A673 (cell line): ENCODE measurements at regions not wholly inside any gene's neighbourhood (a gene's known extent, or its start where the extent isn't known, plus 50 kb on each side); places are given as distances from the start of the nearest gene placed in this dataset.
"Not testable (repeated sequence)": the region's sequence is repeated elsewhere in the genome, so short reads cannot be mapped to it uniquely, and the experiment has no call there.

ENCODE experiments used
- BruUV-seq: library from RNA; stranded (reverse); fragments of 400-500 nt; replicated peaks from 2 replicates; lab custom pipeline; 2021; lab: Mats Ljungman, UMichigan
- CTCF ChIA-PET: fragments of 300-600 bp; sonication (Branson Sonifier 250); formaldehyde crosslinking; loops from one replicate; lab custom pipeline; 2022; ENCODE audit warnings: antibody characterized with exemption; lab: Charles Lee
- POLR2A ChIA-PET: fragments of 300-600 bp; sonication (Branson Sonifier 250); formaldehyde crosslinking; loops from one replicate; lab custom pipeline; 2022; ENCODE audit warnings: antibody characterized with exemption; ENCODE audit not compliant: low non-redundant PET; lab: Charles Lee
- DNase-seq: peaks from one replicate; pipeline ENCODE4 v3.0.0-alpha.2; 2015; ENCODE audit warnings: low spot score
- H3K27ac ChIP-seq: fragments of 200-600 bp; sonication (generic); 2 replicates; pipeline ENCODE4 v1.5.1; 2016; ENCODE audit warnings: mixed run types, low read depth, mild to moderate bottlenecking, mixed read lengths, antibody characterized with exemption, low read length; ENCODE audit not compliant: poor library complexity, severe bottlenecking
- H3K27me3 ChIP-seq: fragments of 200-600 bp; sonication (generic); replicated peaks from 2 replicates; pipeline ENCODE4 v1.6.1; 2017; ENCODE audit warnings: mixed run types, low read depth, mild to moderate bottlenecking, mixed read lengths, antibody characterized with exemption, low read length; ENCODE audit not compliant: insufficient read depth, poor library complexity
- H3K36me3 ChIP-seq: fragments of 200-600 bp; sonication (generic); 2 replicates; pipeline ENCODE4 v1.6.1; 2016; ENCODE audit warnings: mixed run types, mild to moderate bottlenecking, mixed read lengths, antibody characterized with exemption, low read length; ENCODE audit not compliant: insufficient read depth, poor library complexity, severe bottlenecking
- H3K4me1 ChIP-seq: fragments of 200-600 bp; sonication (generic); 2 replicates; pipeline ENCODE4 v1.6.1; 2017; ENCODE audit warnings: mixed run types, mild to moderate bottlenecking, mixed read lengths, antibody characterized with exemption, low read length; ENCODE audit not compliant: insufficient read depth, poor library complexity, severe bottlenecking
- H3K4me3 ChIP-seq: fragments of 200-600 bp; sonication (generic); 2 replicates; pipeline ENCODE4 v1.5.1; 2016; ENCODE audit warnings: low read depth, mixed run types, mild to moderate bottlenecking, mixed read lengths, low read length; ENCODE audit not compliant: poor library complexity, severe bottlenecking
- H3K9me3 ChIP-seq: fragments of 200-600 bp; sonication (generic); 2 replicates; pipeline ENCODE4 v1.6.1; 2016; ENCODE audit warnings: mixed run types, low read depth, mild to moderate bottlenecking, mixed read lengths, antibody characterized with exemption, low read length; ENCODE audit not compliant: poor library complexity, severe bottlenecking
- EZH2 ChIP-seq: fragments of 200-600 bp; sonication (generic); IDR thresholded peaks from 2 replicates; pipeline ENCODE4 v1.6.1; 2017; ENCODE audit warnings: borderline replicate concordance, low read depth, mild to moderate bottlenecking, mixed read lengths, antibody characterized with exemption, low read length; ENCODE audit not compliant: poor library complexity, severe bottlenecking
- intact Hi-C: fragments of 100-400 bp; cut with micrococcal nuclease; formaldehyde crosslinking; loops from one replicate; pipeline ENCODE4 v1.10.0; 2022; ENCODE audit not compliant: unreplicated experiment
- TF ChIP-seq, protein P1 (sequence below): fragments of 300-800, 200-600 bp; sonication (generic); conservative IDR thresholded peaks from 2 replicates; pipeline ENCODE4 v1.5.1; 2017; ENCODE audit warnings: low read depth, mild to moderate bottlenecking, antibody characterized with exemption, low read length, moderate library complexity, mixed read lengths

DNA sequence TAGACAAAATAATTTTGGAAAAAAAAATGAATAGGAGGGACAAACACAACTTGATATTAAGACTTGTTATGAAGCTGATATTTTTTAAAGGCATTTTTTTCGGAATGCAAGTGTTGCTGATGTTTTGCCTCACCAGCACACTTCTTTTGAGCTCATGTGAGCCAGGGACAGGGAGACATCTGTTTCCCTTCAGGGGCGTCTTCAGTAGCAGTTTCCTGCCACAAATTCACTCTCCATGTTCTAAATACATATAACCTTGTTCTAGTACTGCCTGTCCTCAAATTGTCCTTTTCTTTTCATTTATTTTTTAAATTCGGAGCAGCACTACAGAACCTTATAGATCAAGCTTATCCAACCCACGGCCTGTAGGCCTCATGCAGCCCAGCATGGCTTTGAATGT, 316.0 kb upstream of the PAPPA start:
- no TSS peak for BruUV-seq
- Histone ChIP-seq H3K27me3 (no peaks in the 10 kb centered on the region), H3K4me3 (no peak overlapping the region), H3K4me1 (no peaks in the 10 kb centered on the region), H3K27ac (no peak overlapping the region), H3K36me3 (no peaks in the 10 kb centered on the region), H3K9me3 (peaks cover 12% of the 10 kb centered on the region)
- intact Hi-C loops = no loop called here
- no peak for DNase-seq
- TF ChIP-seq, protein P1, sequence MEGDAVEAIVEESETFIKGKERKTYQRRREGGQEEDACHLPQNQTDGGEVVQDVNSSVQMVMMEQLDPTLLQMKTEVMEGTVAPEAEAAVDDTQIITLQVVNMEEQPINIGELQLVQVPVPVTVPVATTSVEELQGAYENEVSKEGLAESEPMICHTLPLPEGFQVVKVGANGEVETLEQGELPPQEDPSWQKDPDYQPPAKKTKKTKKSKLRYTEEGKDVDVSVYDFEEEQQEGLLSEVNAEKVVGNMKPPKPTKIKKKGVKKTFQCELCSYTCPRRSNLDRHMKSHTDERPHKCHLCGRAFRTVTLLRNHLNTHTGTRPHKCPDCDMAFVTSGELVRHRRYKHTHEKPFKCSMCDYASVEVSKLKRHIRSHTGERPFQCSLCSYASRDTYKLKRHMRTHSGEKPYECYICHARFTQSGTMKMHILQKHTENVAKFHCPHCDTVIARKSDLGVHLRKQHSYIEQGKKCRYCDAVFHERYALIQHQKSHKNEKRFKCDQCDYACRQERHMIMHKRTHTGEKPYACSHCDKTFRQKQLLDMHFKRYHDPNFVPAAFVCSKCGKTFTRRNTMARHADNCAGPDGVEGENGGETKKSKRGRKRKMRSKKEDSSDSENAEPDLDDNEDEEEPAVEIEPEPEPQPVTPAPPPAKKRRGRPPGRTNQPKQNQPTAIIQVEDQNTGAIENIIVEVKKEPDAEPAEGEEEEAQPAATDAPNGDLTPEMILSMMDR = no peak
- TF ChIP-seq EZH2 = no peak
- ChIA-PET CTCF (no interaction called here), POLR2A (no interaction called here)

DNA sequence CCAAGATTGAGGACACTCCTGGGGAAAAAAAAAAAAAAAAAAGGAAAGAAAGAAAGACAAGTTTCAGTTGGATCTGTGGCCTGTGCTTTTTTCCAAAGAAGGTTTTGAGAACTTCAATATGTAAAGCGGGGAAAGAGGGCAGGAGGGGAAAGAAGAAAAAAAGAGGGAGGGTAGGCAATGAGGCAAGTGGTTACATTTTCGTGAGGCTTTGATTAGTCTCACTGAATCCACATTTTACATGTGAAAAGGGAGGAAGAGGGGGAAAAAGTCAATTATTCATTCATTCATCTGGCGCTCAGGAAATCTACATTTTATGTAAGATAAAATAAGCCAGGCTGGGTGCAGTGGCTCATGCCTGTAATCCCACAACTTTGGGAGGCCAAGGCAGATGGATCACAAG, 315.2 kb upstream of the PAPPA start:
- TF ChIP-seq, protein P1 = no peak
- no peak for TF ChIP-seq EZH2
- no peaks in the 10 kb centered on the region for H3K36me3 ChIP-seq
- no TSS peak for BruUV-seq
- H3K27me3 ChIP-seq = no peaks in the 10 kb centered on the region
- POLR2A ChIA-PET = no interaction called here
- intact Hi-C loops = no loop called here
- peaks cover 12% of the 10 kb centered on the region for H3K9me3 ChIP-seq
- DNase-seq = no peak
- no peaks in the 10 kb centered on the region for H3K4me1 ChIP-seq
- H3K27ac ChIP-seq = no peak overlapping the region
- CTCF ChIA-PET = no interaction called here
- H3K4me3 ChIP-seq = no peak overlapping the region

DNA sequence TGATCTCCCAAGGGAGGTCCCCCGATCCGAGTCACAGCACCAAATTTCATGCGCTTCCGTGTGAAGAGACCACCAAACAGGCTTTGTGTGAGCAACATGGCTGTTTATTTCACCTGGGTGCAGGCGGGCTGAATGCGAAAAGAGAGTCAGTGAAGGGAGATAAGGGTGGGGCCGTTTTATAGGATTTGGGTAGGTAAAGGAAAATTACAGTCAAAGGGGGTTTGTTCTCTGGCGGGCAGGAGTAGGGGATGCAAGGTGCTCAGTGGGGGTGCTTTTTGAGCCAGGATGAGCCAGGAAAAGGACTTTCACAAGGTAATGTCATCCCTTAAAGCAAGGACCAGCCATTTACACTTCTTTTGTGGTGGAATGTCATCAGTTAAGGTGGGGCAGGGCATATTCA, 309.2 kb upstream of the PAPPA start:
- DNase-seq, H3K27ac ChIP-seq, H3K4me3 ChIP-seq, CTCF ChIA-PET, BruUV-seq, H3K27me3 ChIP-seq, H3K9me3 ChIP-seq, POLR2A ChIA-PET, H3K36me3 ChIP-seq, intact Hi-C loops, H3K4me1 ChIP-seq: not testable (repeated sequence)

DNA sequence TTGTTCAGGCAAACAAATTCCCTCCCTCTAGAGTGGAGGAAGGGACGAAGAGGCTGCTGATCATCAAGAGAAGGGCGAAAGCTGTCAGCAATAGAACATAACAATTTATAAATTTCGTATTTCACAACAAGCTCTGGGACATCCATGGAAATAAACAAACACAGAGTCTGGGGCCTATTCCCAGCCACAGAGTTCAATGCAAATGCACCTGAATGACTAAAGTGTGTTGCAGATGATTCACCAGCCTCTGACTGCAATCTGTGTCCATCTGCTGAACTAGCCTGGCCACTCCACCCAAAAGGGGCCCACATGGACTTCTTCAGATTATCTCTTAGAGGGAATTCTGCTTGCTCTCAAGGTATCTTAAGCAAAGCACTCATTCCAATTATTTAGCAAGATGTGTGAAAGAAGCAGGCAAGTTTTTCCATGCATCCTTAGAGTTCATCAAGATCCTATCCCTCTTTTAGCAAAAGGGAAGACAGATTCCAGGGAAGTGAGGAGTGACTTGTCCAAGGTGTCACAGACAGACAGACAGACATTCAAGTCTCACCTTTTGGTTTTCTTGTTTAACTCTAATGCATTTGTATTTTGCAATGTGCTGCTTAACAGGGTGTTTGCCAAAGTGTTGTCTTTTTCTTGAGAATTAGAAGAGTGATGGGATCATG, 307.8 kb upstream of the PAPPA start:
- Histone ChIP-seq H3K27me3 (no peaks in the 10 kb centered on the region), H3K36me3 (no peaks in the 10 kb centered on the region), H3K4me3 (no peak overlapping the region), H3K9me3 (no peaks in the 10 kb centered on the region), H3K27ac (no peak overlapping the region), H3K4me1 (peaks cover 16% of the 10 kb centered on the region)
- ChIA-PET CTCF (no interaction called here), POLR2A (no interaction called here)
- BruUV-seq = no TSS peak
- intact Hi-C loops = no loop called here
- TF ChIP-seq EZH2 = no peak
- TF ChIP-seq, protein P1 = no peak
- no peak for DNase-seq
